ENCODE measurements at regions not wholly inside any gene's neighbourhood (a gene's known extent, or its start where the extent isn't known, plus 50 kb on each side); places are given as distances from the start of the nearest gene placed in this dataset.

- TF ChIP-seq ZBTB33 (IDR thresholded peaks at IDR 0.05) (no peak), CBFB (IDR thresholded peaks at IDR 0.05; ENCODE audit: low read depth) (no peak), SUPT20H (IDR thresholded peaks at IDR 0.05; ENCODE audit: borderline replicate concordance, control insufficient read depth, low read depth, low read length) (no peak), RELB (IDR thresholded peaks at IDR 0.05; ENCODE audit: low read depth) (no peak), WRNIP1 (IDR thresholded peaks at IDR 0.05; ENCODE audit: borderline replicate concordance, low read depth, low read length) (no peak), KAT2A (conservative IDR thresholded peaks at IDR 0.05; ENCODE audit: control insufficient read depth, low read depth, low read length) (no peak), MYC (IDR thresholded peaks at IDR 0.05; ENCODE audit: insufficient read depth, insufficient read length, insufficient replicate concordance, low read length, severe bottlenecking) (no peak), CHD4 (IDR thresholded peaks at IDR 0.05) (no peak)
Observed at GRCh38 chr4:136737066-136737465, 795.2 kb downstream of the PCDH18 start (continued).

- Histone ChIP-seq H2AFZ (ENCODE audit: control insufficient read depth, low read depth, low read length) (no peak overlapping the region), H4K20me1 (ENCODE audit: control insufficient read depth, insufficient read depth) (no peaks in the 10 kb centered on the region), H3K9me3 (replicated peaks; ENCODE audit: control insufficient read depth, insufficient read depth, low read length) (no peaks in the 10 kb centered on the region), H3K27me3 (replicated peaks in 1 of 2; ENCODE audit: control insufficient read depth in 2 of 2, insufficient read depth in 2 of 2, low read length in 1 of 2) (no peaks in the 10 kb centered on the region; a peak in 1 of 4 replicates), H3K4me3 (no peak overlapping the region), H3K9ac (ENCODE audit: control insufficient read depth, insufficient read depth, low read length) (no peak overlapping the region), H3K27ac (ENCODE audit: control insufficient read depth, insufficient read depth) (no peak overlapping the region), H3K4me1 (ENCODE audit: control insufficient read depth, insufficient read depth, low read length) (no peaks in the 10 kb centered on the region), H3K36me3 (ENCODE audit: control insufficient read depth in 2 of 2, insufficient read depth in 2 of 2, low read length in 1 of 2) (no peaks in the 10 kb centered on the region), H3K4me2 (ENCODE audit: control insufficient read depth, insufficient read depth) (no peak overlapping the region), H3K79me2 (ENCODE audit: control insufficient read depth, insufficient read depth, low read length) (no peaks in the 10 kb centered on the region)
- FAIRE-seq (no peak), ATAC-seq (no peak), DNase-seq (ENCODE audit: low read depth, low spot score) (no peak)
- RAD21 ChIA-PET (ENCODE audit: unreplicated experiment): no interaction called here
- SMC1A ChIA-PET (ENCODE audit: uncharacterized antibody, unreplicated experiment): interaction anchor here (0.8 kb wide), 1 partner anchor 28 kb away, joined by 3 read pairs; no protein-coding TSS in a partner anchor
- in situ Hi-C loops (cut with MboI): no loop called here
- intact Hi-C loops (cut with micrococcal nuclease; ENCODE audit: unreplicated experiment): no loop called here
- no TSS peak for BruUV-seq (replicated peaks)
- CTCF ChIA-PET: no interaction called here
- POLR2A ChIA-PET: no interaction called here
- TF ChIP-seq MEF2B (IDR thresholded peaks at IDR 0.05; ENCODE audit: partially characterized antibody, poor library complexity, severe bottlenecking) (no peak), NFYB (IDR thresholded peaks at IDR 0.05; ENCODE audit: insufficient read depth, low read depth, low read length) (no peak), NFXL1 (IDR thresholded peaks at IDR 0.05; ENCODE audit: borderline replicate concordance) (no peak), PAX5 (IDR thresholded peaks at IDR 0.05; ENCODE audit: borderline replicate concordance, low read depth, low read length) (no peak), RELA (IDR thresholded peaks at IDR 0.05; ENCODE audit: borderline replicate concordance, partially characterized antibody) (no peak), BCL3 (IDR thresholded peaks at IDR 0.05; ENCODE audit: borderline replicate concordance, insufficient read depth, low read depth, low read length, poor library complexity, severe bottlenecking) (no peak), ZBTB4 (CRISPR knock-in tag; IDR thresholded peaks at IDR 0.05) (no peak), ZZZ3 (IDR thresholded peaks at IDR 0.05; ENCODE audit: control insufficient read depth, insufficient read length, low read depth) (no peak)
Observed at GRCh38 chr4:136731025-136731424, 801.3 kb downstream of the PCDH18 start.
